ENCODE measurements at regions not wholly inside any gene's neighbourhood (a gene's known extent, or its start where the extent isn't known, plus 50 kb on each side); places are given as distances from the start of the nearest gene placed in this dataset.

DNA sequence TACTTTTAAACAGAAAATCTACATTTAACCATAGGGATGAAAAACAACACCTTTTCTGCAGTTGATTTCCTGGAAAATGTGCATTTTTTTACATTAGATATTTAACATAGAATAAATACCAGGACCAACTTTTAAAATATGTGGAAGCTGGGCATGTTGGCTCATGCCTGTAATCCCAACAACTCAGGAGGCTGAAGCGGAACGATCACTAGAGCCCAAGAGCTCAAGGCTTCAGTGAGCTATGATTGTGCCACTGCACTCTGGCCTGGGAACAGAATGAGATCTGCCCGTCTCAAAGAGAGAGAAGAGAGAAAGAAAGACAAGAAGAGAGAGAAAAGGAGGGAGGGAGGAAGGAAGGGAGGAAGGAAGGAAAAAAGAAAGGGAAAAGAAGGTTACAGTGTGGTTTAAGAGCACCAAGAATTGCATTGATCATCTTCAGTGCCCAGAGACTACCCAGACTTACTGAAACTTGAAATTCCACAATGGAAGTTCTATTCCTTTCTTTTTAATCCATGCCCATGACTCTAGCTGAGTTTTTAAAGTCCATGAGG is 189.4 kb upstream of the ARID1B start:
- no peaks in the 10 kb centered on the region for H3K27me3 ChIP-seq (ENCODE audit: insufficient read depth, low read length)
- no peak overlapping the region for H3K27ac ChIP-seq (ENCODE audit: low read depth, low read length)
- POLR2A ChIA-PET: no interaction called here
- no peaks in the 10 kb centered on the region for H4K20me1 ChIP-seq (ENCODE audit: insufficient read depth)
- H3K9ac ChIP-seq (ENCODE audit: low read length): no peak overlapping the region
- H3K4me3 ChIP-seq (replicated peaks in 1 of 2; ENCODE audit: low read depth in 1 of 2, low read length in 2 of 2): no peak overlapping the region
- ATAC-seq: no peak
- no peak overlapping the region for H3K4me2 ChIP-seq (ENCODE audit: low read length)
- CTCF ChIA-PET: no interaction called here
- no peaks in the 10 kb centered on the region for H3K9me2 ChIP-seq (ENCODE audit: insufficient read depth)
- H2AFZ ChIP-seq (ENCODE audit: low read depth, low read length, poor library complexity, severe bottlenecking): no peak overlapping the region
- no peaks in the 10 kb centered on the region for H3K79me2 ChIP-seq (ENCODE audit: insufficient read depth, low read length)
- no TSS peak for BruUV-seq (replicated peaks)
- H3K9me3 ChIP-seq (ENCODE audit: control insufficient read depth in 1 of 2, insufficient read depth in 1 of 2, low read depth in 1 of 2, low read length in 2 of 2): no peaks in the 10 kb centered on the region
- no peaks in the 10 kb centered on the region for H3K36me3 ChIP-seq (ENCODE audit: control insufficient read depth in 1 of 2, insufficient read depth in 2 of 2, low read length in 2 of 2)
- intact Hi-C loops (cut with micrococcal nuclease): no loop called here
- no peak for DNase-seq (ENCODE audit: low read depth, low spot score)
- H3K4me1 ChIP-seq (ENCODE audit: control insufficient read depth in 1 of 2, insufficient read depth in 2 of 2, low read length in 2 of 2): no peaks in the 10 kb centered on the region
- TF ChIP-seq ZFX (IDR thresholded peaks at IDR 0.05) (no peak), EGR1 (IDR thresholded peaks at IDR 0.05; ENCODE audit: low read depth) (no peak), POLR2AphosphoS5 (IDR thresholded peaks at IDR 0.05; ENCODE audit: low read depth, low read length) (no peak), EZH2phosphoT487 (IDR thresholded peaks at IDR 0.05; ENCODE audit: borderline replicate concordance) (no peak)
- TF ChIP-seq, protein P1, sequence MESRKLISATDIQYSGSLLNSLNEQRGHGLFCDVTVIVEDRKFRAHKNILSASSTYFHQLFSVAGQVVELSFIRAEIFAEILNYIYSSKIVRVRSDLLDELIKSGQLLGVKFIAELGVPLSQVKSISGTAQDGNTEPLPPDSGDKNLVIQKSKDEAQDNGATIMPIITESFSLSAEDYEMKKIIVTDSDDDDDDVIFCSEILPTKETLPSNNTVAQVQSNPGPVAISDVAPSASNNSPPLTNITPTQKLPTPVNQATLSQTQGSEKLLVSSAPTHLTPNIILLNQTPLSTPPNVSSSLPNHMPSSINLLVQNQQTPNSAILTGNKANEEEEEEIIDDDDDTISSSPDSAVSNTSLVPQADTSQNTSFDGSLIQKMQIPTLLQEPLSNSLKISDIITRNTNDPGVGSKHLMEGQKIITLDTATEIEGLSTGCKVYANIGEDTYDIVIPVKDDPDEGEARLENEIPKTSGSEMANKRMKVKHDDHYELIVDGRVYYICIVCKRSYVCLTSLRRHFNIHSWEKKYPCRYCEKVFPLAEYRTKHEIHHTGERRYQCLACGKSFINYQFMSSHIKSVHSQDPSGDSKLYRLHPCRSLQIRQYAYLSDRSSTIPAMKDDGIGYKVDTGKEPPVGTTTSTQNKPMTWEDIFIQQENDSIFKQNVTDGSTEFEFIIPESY (IDR thresholded peaks at IDR 0.05; ENCODE audit: extremely low read depth, insufficient replicate concordance, low read length): no peak
- TF ChIP-seq, protein P2, sequence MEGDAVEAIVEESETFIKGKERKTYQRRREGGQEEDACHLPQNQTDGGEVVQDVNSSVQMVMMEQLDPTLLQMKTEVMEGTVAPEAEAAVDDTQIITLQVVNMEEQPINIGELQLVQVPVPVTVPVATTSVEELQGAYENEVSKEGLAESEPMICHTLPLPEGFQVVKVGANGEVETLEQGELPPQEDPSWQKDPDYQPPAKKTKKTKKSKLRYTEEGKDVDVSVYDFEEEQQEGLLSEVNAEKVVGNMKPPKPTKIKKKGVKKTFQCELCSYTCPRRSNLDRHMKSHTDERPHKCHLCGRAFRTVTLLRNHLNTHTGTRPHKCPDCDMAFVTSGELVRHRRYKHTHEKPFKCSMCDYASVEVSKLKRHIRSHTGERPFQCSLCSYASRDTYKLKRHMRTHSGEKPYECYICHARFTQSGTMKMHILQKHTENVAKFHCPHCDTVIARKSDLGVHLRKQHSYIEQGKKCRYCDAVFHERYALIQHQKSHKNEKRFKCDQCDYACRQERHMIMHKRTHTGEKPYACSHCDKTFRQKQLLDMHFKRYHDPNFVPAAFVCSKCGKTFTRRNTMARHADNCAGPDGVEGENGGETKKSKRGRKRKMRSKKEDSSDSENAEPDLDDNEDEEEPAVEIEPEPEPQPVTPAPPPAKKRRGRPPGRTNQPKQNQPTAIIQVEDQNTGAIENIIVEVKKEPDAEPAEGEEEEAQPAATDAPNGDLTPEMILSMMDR (IDR thresholded peaks at IDR 0.05 in 2 of 3, conservative IDR thresholded peaks at IDR 0.05 in 1 of 3; ENCODE audit: borderline replicate concordance in 1 of 3, insufficient read depth in 1 of 3, low read depth in 2 of 3, low read length in 2 of 3): no peak
- RAD21 ChIA-PET (ENCODE audit: low non-redundant PET in 1 of 2, low total read pairs in 2 of 2, uncharacterized antibody in 2 of 2, unreplicated experiment in 2 of 2): no interaction called here
